IPS-18c (cell line): ENCODE measurements at regions not wholly inside any gene's neighbourhood (a gene's known extent, or its start where the extent isn't known, plus 50 kb on each side); places are given as distances from the start of the nearest gene placed in this dataset.

Source experiments
- H3K4me3 ChIP-seq: 2 replicates; pipeline ENCODE4 v1.7.0; 2013; ENCODE audit warnings: low read depth, mild to moderate bottlenecking, low read length, moderate library complexity; ENCODE audit not compliant: insufficient read depth
- H3K9me3 ChIP-seq: one replicate; pipeline ENCODE4 v1.6.1; 2013; ENCODE audit warnings: mild to moderate bottlenecking, low read length, moderate library complexity; ENCODE audit not compliant: control insufficient read depth, insufficient read depth

DNA sequence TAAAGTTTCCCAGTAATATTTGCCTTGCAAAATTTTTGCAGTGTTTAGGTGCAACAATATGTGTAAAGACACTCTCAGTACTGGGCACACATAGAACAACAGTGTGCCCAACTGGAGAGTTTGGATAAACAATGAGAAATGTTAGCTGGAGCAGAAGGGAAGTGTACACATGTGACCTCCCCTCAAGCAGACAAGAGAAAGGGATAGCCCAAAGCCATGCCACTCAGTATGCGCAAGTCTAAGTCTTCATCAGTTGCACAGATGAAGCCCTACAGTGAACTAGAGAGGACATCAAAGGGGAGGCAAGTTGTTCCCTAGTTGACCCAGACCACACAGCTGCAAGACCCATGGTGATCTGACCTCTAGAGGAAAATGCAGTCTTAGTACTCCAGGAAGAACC lies 97.9 kb upstream of the CDH11 start:
- no peaks in the 10 kb centered on the region for H3K9me3 ChIP-seq
- no peak overlapping the region for H3K4me3 ChIP-seq

- Histone ChIP-seq H3K9me3 (no peaks in the 10 kb centered on the region), H3K4me3 (no peak overlapping the region)
These were observed 96.5 kb upstream of the CDH11 start for GRCh38 chr16:65218348-65218747.

DNA sequence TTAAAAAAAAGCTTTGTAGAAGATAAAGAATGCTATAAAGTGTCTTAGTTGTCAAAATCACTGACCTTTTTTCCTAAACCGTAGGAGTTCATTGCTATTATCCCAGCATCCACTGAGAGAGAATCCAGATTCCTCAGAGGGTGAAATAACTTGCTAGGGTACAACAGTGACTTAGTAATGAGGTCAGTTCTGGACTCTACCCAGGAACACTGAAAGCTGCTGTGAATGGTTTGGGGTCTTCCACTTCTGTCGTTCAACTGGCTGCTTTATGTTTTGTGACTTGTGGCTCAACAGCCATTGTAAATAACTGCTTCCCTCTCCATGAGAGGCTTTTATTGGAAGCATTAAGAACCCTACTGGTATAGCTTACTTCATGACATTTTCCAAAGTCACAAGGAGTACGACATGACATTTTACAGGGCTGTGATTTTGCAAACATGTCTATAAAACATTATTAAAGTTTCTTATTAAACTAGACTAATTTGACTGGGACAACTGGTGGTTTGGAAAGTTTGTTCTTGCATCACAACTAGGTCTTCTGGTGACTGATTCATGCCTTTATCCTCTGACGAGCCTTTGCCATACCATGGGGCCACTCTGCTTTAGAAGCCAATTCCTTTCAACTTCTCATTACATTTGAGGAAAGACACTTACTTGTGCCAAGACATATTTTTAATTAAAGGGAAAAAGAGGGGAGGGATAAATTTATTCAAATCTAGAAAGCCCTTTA lies 92.2 kb upstream of the CDH11 start:
- H3K9me3 ChIP-seq = no peaks in the 10 kb centered on the region
- no peak overlapping the region for H3K4me3 ChIP-seq

DNA sequence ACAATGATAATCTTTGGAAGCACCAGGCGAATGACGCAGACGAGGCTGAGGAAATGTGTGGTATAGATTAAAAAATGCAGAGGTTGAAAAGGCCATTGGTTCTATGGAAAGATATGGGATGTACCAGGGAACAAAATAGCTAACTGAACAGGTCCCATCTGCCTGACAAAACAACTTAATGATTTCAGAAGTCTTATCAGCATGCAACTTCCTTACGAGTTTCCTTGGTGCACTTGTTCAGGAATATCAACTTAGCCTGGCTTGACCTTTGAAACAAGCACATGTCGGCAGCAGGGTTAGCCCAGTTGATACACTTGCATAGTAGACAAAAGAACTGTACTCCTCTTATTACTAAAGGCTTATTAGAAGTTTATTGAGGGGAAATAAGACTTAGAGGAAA lies 90.9 kb upstream of the CDH11 start:
- H3K4me3 ChIP-seq = no peak overlapping the region

DNA sequence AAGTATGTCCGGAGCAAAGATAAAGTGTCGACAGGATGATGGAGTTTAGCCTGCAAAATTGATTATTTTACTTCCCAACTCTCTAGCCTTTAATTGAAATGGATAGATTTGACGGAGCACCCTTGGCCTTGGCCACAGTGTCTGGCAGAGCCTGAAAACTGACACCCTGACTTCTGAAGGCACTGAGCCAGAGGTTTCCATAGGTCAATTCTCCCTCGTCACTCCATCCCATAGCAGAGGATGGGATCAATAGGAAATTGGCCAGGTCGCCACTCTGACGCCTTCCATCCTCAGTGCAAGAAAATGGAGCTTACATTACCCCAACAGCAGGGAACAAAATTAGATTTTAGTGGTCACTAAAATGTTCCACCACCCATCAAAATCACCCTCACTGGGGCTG lies 90.4 kb upstream of the CDH11 start:
- H3K9me3 ChIP-seq = no peaks in the 10 kb centered on the region
- H3K4me3 ChIP-seq = no peak overlapping the region

More for the DNA sequence above, 90.9 kb upstream of the CDH11 start:
- H3K9me3 ChIP-seq = no peaks in the 10 kb centered on the region

DNA sequence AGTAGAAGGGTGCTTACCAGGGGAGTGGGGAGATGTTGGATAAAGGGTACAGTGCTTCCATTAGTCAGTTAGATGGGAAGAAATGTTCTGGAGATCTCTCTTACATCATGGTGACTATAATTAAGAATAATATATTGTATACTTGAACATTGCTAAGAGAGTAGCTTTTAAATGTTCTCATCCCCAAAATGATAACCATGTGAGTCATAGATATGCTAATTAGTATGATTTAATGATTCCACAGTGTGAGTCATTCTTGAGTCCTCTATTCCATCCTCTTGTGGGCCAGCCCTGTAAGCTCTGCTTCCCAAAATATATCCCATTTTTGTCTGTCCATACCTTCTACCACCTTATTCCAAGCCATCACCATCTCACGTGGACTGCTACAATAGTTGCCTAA lies 80.6 kb upstream of the CDH11 start:
- Histone ChIP-seq H3K4me3 (no peak overlapping the region), H3K9me3 (no peaks in the 10 kb centered on the region)

DNA sequence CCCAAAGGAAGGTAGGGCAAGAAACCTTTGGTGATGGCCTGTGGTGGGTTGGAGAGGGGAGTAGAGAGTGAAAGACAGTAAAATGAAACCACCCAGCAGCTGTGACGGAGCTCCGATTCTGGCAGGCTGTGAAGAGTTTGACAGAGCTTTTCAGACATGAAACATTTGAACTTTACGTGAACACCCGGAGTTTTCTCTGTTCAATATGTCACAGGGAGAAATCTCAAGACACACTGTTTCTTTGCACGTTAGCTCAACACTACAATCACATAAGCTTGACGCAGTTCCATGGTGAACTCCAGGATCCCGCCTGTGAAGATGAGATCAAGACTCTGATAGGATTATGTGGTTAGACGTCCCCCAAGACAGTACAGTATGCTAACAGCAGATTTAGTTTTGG lies 79.6 kb upstream of the CDH11 start:
- Histone ChIP-seq H3K9me3 (no peaks in the 10 kb centered on the region), H3K4me3 (no peak overlapping the region)

GRCh38 chr16:65200857-65201256 lies 79.0 kb upstream of the CDH11 start:
- Histone ChIP-seq H3K9me3 (no peaks in the 10 kb centered on the region), H3K4me3 (no peak overlapping the region)

GRCh38 chr16:65200156-65200773 lies 78.4 kb upstream of the CDH11 start:
- H3K4me3 ChIP-seq = no peak overlapping the region
- H3K9me3 ChIP-seq = no peaks in the 10 kb centered on the region

- no peaks in the 10 kb centered on the region for H3K9me3 ChIP-seq
- no peak overlapping the region for H3K4me3 ChIP-seq
These were observed 74.7 kb upstream of the CDH11 start for GRCh38 chr16:65196420-65197075.

GRCh38 chr16:65195998-65196397 lies 74.1 kb upstream of the CDH11 start:
- no peak overlapping the region for H3K4me3 ChIP-seq
- no peaks in the 10 kb centered on the region for H3K9me3 ChIP-seq

DNA sequence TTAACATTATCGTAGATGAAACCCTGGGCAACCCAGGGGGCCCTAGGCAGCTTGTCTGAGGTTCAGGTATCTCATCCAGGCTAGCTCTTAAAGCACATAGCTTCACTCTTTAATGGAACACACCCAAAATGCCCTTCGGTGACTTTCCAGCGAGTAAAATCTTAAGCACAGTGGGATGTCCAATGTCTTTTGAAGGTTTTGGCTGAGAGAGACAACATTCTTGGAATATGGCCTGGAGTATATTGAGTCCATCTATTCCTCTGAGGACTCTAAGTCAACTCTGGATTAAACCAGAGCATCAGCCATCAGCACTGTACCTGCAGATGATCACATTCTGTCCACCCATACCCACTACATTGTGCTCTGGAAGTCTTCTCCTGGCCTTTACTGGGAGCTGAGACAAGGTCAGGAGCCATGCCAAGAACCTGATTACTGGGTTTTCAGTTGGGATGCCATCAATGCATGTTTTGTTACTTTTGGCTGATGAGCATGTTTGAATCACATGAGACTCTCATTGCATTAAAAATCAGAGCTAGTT lies 63.4 kb upstream of the CDH11 start:
- no peak overlapping the region for H3K4me3 ChIP-seq
- H3K9me3 ChIP-seq = no peaks in the 10 kb centered on the region

DNA sequence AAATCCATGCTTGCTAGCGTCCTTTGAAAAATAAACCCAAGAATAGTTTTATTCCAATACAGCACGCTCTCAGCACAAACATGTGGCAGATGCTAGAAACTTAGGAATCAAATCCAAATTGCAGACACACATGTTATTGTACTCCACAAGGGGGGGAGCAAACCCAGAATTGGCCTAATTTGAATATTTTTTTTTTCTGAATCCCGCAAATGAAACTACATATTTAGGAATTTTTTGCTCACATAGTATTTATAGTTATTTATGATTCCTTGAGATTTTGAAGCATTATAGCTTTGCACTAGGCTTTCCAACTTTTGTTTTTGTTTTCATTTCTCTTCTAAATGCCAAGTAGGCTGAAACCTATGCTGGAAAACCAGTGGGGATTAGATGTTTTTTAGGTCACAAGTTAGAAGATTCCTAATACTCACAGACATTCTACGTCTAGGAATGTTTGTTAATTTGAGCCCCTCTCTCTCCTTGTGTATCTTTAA lies 59.3 kb upstream of the CDH11 start:
- no peak overlapping the region for H3K4me3 ChIP-seq
- no peaks in the 10 kb centered on the region for H3K9me3 ChIP-seq

DNA sequence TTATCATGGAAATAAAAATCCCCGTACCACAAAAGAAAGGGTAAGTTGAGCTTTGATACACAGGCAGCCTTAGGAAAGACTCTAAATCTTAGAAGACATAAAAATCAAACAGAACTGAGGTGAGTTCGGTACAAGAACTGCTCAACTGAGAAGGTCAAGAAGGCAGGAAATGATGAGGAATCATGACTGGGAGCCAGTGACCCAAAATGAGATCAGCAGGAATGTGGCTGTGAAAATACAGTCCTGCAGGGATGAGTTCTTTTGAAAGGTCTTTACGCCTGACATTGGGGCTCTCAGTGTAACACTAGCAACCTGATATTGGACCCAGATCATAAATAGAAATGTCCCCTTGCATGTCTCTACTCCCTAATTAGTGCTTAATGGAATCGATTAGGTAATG lies 56.3 kb upstream of the CDH11 start:
- no peak overlapping the region for H3K4me3 ChIP-seq
- H3K9me3 ChIP-seq = no peaks in the 10 kb centered on the region

GRCh38 chr16:65176603-65177002 lies 54.7 kb upstream of the CDH11 start:
- no peaks in the 10 kb centered on the region for H3K9me3 ChIP-seq
- no peak overlapping the region for H3K4me3 ChIP-seq

DNA sequence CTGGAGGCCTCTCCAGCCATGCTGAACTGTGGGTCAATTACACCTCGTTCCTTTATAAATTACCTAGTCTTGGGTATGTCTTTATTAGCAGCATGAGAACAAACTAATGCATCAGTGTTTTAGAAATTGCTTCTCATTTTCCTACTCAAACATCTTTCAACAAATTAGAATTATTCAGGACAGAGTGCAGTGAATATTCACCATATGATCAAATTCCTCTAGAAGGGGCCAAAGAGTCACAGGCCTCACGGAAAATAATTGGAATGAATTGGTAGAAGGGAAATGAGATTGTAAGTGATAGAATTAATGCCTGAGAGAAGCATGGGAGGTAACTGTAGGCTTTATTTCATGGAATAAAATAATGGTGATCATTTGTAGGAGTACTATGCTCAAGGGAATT lies 50.5 kb upstream of the CDH11 start:
- no peaks in the 10 kb centered on the region for H3K9me3 ChIP-seq
- no peak overlapping the region for H3K4me3 ChIP-seq
